Prostate gland (tissue), 2 donors: ENCODE measurements at regions not wholly inside any gene's neighbourhood (a gene's known extent, or its start where the extent isn't known, plus 50 kb on each side); places are given as distances from the start of the nearest gene placed in this dataset.

Experiments
- DNase-seq: peaks from one replicate; pipeline ENCODE4 v3.0.0-alpha.2; 2019; ENCODE audit warnings: low spot score
- H3K27ac ChIP-seq, 2 donors: fragments of 200-600 bp; sonication (generic); 2 replicates each; pipeline ENCODE4 v1.5.1; 2017 to 2019
- H3K27me3 ChIP-seq: fragments of 200-600 bp; sonication (generic); replicated peaks from 2 replicates; pipeline ENCODE4 v1.5.1; 2019; ENCODE audit not compliant: insufficient read depth
- H3K36me3 ChIP-seq, 2 donors: fragments of 200-600 bp; sonication (generic); 1 replicate in 1 of 2; 2 replicates in 1 of 2; pipeline versions ENCODE4 v1.5.1 to v1.8.1; 2017 to 2019
- H3K4me1 ChIP-seq: fragments of 200-600 bp; sonication (generic); replicated peaks from 2 replicates; pipeline ENCODE4 v1.5.1; 2019
- H3K4me3 ChIP-seq, 2 donors: fragments of 200-600 bp; sonication (generic); 2 replicates each; pipeline ENCODE4 v1.5.1; 2017 to 2019
- H3K9me3 ChIP-seq: fragments of 200-600 bp; sonication (generic); 2 replicates; pipeline ENCODE4 v1.5.1; 2017
- CTCF ChIP-seq, 4 experiments: fragments of 200-600 bp in 2 of 4; fragments of 450-650 bp in 2 of 4; sonication (generic) in 2 of 4; IDR thresholded peaks; 1 replicate in 3 of 4; 2 replicates in 1 of 4; pipeline ENCODE4 v1.5.1; 2016 to 2019; ENCODE audit warnings: antibody characterized with exemption in 4 of 4, mild to moderate bottlenecking in 2 of 4, moderate library complexity in 2 of 4
- POLR2A ChIP-seq: fragments of 450-650 bp; IDR thresholded peaks from one replicate; pipeline ENCODE4 v1.6.1; 2016; ENCODE audit warnings: antibody characterized with exemption, mild to moderate bottlenecking
- POLR2AphosphoS5 ChIP-seq: sonication (generic); formaldehyde crosslinking; IDR thresholded peaks from one replicate; pipeline ENCODE4 v1.6.1; 2017; ENCODE audit warnings: antibody characterized with exemption
- WGBS: methylation state at CpG from one replicate; pipeline ENCODE4 v1.1.5; 2018; 5-methylcytosine and 5-hydroxymethylcytosine counted together
- intact Hi-C: fragments of 100-400 bp; cut with DNase I; formaldehyde crosslinking; loops from one replicate; pipeline ENCODE4 v1.14.2; 2022

- Histone ChIP-seq H3K9me3 (no peaks in the 10 kb centered on the region), H3K27ac (no peak overlapping the region), H3K36me3 (no peaks in the 10 kb centered on the region), H3K27me3 (no peaks in the 10 kb centered on the region), H3K4me3 (no peak overlapping the region), H3K4me1 (no peaks in the 10 kb centered on the region)
- 36% methylated on average over 4 of the region's 4 CpGs for WGBS
- DNase-seq: no peak
- no peak for TF ChIP-seq POLR2AphosphoS5
- TF ChIP-seq CTCF (IDR thresholded peaks at IDR 0.05): no peak
- no peak for TF ChIP-seq POLR2A
- intact Hi-C loops: no loop called here
These were observed 268.2 kb upstream of the UMPS start for GRCh38 chr3:124461838-124462632.

- H3K36me3 ChIP-seq: no peaks in the 10 kb centered on the region
- H3K4me1 ChIP-seq: no peaks in the 10 kb centered on the region
- no peak overlapping the region for H3K4me3 ChIP-seq
- H3K9me3 ChIP-seq: no peaks in the 10 kb centered on the region
- intact Hi-C loops: no loop called here
- H3K27ac ChIP-seq: no peak overlapping the region
- no peak for TF ChIP-seq CTCF (IDR thresholded peaks at IDR 0.05)
- TF ChIP-seq POLR2AphosphoS5: no peak
- TF ChIP-seq POLR2A: no peak
- H3K27me3 ChIP-seq: no peaks in the 10 kb centered on the region
- no peak for DNase-seq
These were observed 267.0 kb upstream of the UMPS start for GRCh38 chr3:124463234-124463633.

- no peak overlapping the region for H3K4me3 ChIP-seq
- H3K9me3 ChIP-seq: no peaks in the 10 kb centered on the region
- peak; percentile 17 for DNase-seq
- no peak overlapping the region for H3K27ac ChIP-seq
- intact Hi-C loops: loop anchor here (2.0 to 5.0 kb wide), 3 partner anchors 117 to 816 kb away; no protein-coding TSS in a partner anchor
- no peaks in the 10 kb centered on the region for H3K4me1 ChIP-seq
- H3K36me3 ChIP-seq: no peaks in the 10 kb centered on the region
- 69% methylated on average over 10 of the region's 10 CpGs for WGBS
- TF ChIP-seq POLR2A (no peak), CTCF (IDR thresholded peaks at IDR 0.05) (peak; percentile 86 to 90 (median 88)), POLR2AphosphoS5 (no peak)
- no peaks in the 10 kb centered on the region for H3K27me3 ChIP-seq
These were observed 262.0 kb upstream of the UMPS start for GRCh38 chr3:124467980-124468902.

- no peaks in the 10 kb centered on the region for H3K36me3 ChIP-seq
- intact Hi-C loops: loop anchor here (2.0 to 5.0 kb wide), 3 partner anchors 119 to 817 kb away; no protein-coding TSS in a partner anchor
- no peaks in the 10 kb centered on the region for H3K4me1 ChIP-seq
- no peak overlapping the region for H3K27ac ChIP-seq
- H3K4me3 ChIP-seq: no peak overlapping the region
- H3K27me3 ChIP-seq: no peaks in the 10 kb centered on the region
- TF ChIP-seq POLR2AphosphoS5: no peak
- no peak for TF ChIP-seq POLR2A
- TF ChIP-seq CTCF (IDR thresholded peaks at IDR 0.05): no peak
- no peak for DNase-seq
- H3K9me3 ChIP-seq: no peaks in the 10 kb centered on the region
- WGBS: 85% methylated on average over 5 of the region's 5 CpGs
These were observed 260.7 kb upstream of the UMPS start for GRCh38 chr3:124469555-124469954.
